HG03354 (cell line): ENCODE measurements at regions not wholly inside any gene's neighbourhood (a gene's known extent, or its start where the extent isn't known, plus 50 kb on each side); places are given as distances from the start of the nearest gene placed in this dataset.

Source experiments
- ATAC-seq: cut with Tn5 transposase; IDR thresholded peaks from one replicate; pipeline ENCODE4 v1.9.1; 2021; ENCODE audit warnings: mild to moderate bottlenecking; ENCODE audit not compliant: unreplicated experiment, poor library complexity, severe bottlenecking

GRCh38 chr12:126182619-126183236 is 1117.5 kb downstream of the AACS start:
- no peak for ATAC-seq

DNA sequence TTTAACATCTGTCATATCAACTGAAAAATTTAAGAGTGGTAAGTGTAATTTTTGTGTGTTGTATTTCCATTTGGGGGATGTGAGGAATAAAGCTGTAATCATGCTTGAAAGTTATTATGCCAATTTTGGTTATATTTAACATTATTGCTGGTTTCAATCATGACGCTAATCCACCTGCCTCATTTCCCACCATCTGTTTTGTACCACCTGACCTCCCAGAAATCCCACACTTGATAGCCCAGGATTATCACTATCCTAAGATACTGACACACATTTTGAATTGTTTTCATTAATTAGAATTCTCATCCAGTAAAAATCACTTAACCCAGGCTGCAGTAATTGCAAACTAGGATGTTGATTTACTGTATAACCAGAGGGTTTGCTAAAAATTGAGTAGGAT is 1119.8 kb downstream of the AACS start:
- ATAC-seq = no peak

DNA sequence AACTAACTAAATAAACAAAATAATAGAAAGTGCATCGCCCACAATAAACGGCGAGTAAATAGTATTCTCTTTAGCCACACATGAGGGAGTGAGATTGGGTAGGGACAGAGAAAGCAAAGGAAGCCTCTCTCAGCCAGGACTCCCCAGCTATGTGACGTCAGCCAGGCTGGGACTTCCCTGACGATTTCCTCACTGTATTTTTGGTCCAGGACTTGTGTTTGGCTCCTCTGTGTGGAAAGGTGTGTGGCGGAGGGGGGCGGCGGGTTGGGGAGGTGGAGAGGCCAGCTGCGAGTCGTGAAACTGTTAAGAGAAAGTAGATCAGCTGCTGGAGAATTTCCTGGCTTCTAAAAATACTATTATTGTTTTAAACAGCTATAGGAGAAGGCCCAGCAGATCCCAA is 1124.6 kb downstream of the AACS start:
- no peak for ATAC-seq

DNA sequence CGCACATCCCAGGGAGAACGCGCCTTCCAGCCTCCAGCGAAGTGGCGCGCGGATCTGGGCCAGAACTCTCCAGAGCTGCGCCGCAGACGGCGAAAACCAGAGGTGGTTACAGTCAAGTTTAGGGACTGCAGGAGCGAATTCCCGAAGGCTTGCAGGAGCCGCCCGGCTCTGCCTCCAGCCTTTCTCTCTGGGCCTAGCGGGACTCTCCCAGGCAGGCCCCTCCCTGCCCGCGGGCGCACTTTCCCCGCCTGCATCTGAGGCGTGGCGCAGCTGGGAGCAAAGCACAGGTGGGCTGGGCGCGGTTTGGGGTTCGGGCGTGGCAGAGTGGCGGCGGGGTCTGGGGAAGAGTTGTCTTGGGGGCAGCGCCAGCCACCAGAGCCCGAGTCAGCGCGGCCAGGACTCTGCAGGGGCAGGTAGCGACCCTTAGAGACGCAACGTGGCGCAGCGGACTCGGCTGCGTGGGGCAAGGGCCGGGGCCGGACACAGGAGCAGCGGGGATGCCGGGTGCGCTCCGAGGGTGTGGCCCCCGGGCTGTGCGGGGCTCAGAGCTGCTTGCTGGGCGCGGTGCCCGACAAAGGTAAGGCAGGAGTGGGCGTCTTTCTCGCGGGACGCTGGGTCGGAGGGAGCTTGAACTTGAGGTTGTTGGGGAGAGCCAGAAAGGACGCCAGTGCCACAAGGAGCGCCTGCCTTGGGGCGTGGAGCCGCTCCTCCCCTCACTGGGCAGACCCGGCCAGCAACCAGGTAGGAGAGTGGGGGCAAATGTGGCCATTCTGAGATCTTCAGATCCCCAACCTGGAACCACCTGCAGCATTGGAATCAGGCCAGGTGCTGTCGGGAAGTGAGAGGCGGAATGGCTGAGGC is 1126.0 kb downstream of the AACS start:
- ATAC-seq = no peak

- ATAC-seq = no peak
Measured at GRCh38 chr12:126191949-126192348, 1126.7 kb downstream of the AACS start.

DNA sequence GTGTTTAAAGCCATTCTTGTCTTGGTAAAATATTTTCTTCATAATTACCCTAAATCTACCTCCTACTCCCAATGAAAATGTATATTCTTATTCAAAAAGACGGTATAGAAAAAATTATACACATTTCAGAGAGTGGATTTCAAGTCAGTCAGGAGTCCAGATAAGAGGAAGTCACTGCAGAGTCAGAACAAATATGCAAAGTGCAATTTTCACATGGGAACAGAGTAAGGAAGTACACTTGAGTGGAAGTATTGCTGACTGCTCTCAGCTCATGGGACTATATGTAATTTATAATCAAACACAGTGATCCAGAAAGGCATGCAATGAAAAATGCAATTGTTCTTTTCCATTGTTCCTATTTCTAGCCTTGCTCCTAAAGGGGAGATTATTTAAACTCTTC is 1128.0 kb downstream of the AACS start:
- no peak for ATAC-seq

DNA sequence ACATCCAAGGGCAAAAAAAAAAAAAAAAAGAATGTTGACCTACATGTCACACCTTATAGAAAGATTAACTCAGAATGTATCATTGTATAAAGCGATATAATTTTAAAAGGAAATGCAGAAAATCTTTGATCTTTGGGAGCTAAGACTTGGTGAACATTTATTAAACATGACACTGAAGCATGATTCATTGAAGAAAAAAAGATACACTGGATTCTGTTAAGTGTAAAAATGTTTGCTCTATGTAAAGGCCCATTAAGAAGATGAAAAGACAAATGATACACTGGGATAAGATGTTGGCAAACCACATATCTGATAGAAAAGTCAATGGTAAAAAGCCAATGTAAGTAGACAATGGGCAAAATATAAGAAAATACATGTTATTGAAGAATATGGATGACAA is 1131.0 kb downstream of the AACS start:
- no peak for ATAC-seq

DNA sequence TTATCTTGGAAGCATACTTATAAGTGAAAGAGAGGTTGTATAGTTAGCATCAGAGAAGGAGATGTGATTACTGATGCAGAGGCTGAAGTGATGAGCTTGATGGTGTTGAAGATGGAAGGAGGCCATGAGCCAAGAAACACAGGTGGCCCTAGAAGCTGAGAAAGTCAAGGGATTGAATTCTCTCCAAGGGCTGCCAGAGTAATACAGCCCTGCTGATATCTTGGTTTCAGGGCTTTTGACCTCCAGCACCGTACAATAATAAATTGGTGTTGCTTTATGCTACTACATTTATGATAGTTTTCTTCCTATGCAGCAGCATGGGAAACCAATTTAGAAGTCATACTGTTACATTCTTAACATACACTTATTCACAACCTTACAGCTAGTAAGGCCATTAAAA is 1133.3 kb downstream of the AACS start:
- no peak for ATAC-seq

DNA sequence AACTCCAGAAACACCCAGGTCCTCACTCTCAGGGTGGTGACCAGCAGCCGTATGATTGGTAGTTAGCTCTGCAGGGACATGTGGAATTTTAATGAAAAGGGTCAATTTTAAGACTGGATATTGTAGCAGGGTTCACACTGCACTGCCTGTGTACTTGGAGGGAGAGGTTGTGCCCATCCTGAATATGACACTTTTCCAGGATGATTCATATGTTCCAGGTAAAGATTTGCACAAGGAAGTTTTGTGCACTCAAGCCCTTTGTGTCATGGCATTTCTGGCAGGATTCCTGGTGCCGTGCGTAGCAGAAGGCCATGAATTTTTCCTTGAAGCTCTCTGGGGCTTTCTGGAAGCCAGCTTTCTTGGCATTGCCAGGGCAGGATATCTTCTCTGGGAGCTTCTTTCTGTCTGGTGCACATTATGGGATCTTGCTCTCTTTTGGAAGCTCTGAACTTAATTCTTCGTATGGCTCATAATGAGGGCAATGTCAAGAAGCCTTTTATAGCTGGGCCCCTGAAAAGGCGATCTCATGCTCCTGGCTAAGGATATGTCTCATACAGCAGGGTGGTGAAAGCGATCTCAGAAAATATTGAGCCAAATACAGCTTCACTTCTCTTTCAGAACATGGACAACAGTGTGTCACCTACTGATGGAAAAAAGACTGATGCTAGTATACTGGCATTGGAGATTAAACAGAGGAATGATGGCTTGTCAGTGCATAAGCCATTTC is 1133.9 kb downstream of the AACS start:
- no peak for ATAC-seq

GRCh38 chr12:126201981-126202537 is 1136.8 kb downstream of the AACS start:
- ATAC-seq = no peak

DNA sequence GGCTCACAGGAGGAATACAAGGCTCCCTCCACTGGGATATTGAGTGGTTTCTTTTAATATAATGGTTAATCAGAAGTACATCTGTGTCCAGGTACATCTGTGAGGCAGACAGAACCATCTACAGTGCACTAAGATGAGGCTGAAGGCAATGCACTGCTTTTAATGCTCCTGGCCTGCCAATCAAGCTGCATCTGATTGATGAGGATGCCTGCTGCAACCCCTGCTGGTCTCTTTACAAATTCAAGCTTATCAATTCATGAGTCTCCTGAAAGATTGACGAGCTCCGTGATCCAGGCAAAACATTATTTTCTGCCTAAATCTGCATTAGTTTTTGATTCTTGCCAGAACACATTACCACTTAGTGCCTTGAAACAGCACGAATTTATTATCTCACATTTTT is 1139.1 kb downstream of the AACS start:
- ATAC-seq = no peak

GRCh38 chr12:126210026-126210425 is 1144.8 kb downstream of the AACS start:
- no peak for ATAC-seq

DNA sequence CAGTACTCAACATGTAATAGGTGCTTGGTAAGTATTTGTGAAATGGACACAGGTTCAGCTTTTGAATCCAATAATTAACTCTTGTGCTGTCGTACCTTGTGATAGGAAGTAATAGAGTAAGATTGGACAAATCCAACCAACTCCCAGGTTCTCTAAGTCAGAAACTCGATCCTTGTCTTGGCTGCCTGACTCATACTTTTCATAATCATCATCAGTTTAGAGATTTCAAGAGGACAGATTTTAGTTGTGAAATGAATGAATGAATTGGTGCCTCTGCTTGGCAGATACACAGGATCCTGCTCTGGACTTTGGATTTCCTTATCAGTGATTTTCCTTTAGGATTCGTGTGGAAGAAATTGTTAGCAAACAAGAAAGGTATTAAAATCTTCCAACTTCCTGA is 1145.2 kb downstream of the AACS start:
- ATAC-seq = no peak

DNA sequence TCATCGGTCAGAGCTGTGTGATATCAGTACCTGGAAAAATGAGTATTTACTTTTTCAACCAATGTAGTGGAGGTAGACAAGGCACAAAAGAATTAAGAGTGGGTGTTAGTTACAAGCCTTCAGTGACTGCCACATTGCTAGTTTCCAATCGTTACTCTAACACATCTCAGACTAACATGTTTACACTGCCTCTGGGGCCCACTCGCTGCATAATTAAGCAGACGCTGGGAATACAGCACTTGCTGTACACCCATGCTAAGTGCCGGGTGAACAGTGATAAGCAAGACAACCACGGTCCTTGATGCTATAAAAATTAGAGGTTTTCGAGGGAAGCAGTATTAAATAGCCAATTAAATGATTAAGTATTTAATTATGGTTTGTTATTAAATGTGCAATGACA is 1147.6 kb downstream of the AACS start:
- no peak for ATAC-seq

- ATAC-seq = no peak
Measured at GRCh38 chr12:126218697-126219096, 1153.5 kb downstream of the AACS start.

DNA sequence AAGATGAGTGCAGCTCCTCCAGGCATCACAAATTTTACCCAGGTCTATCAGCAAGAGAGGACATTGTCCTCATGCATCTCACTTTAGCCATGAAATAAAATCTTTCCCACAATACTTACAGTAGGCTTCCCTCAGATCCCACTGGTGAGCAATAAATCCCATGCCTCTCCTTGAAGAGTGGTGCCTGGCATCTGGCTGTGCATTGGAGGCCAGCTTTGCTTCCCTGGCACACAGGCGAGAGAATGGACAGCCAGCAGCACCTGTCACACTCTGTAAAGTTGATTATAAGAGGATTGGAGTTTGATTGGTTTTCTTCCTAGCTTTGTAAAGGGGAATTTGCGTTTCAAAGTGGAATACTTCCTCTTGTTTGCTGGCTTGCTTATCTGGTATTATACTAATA is 1153.9 kb downstream of the AACS start:
- no peak for ATAC-seq

DNA sequence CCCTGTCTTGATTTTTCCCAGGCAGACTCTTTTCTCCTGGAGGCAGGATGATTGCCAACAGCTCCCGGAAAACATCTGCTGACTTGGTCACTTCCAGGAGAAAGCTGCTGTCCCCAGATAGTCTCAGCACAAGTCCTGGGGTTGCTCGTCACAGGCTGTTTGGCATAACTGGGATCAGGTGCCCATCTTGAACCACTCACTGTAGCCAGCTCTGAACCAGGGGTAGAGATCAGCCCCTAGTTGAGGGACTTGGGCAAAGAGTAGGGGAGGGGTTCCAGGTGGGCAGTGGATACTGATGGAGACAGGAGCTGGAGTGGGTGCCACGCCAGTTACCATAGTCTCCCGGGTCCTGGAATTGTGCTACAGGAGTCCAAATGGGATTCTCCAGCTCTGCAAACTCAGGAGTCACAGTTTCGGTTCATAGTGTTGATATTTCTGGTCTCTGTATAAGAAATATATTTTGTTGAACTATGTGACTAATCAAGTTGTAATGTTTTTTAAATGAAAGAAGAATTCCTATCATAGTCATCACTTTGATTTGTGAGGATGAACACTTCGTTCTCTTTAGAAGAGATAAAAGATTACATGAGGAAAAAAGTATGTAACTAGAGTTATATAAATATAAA is 1154.5 kb downstream of the AACS start:
- ATAC-seq = no peak

GRCh38 chr12:126224032-126224431 is 1158.8 kb downstream of the AACS start:
- no peak for ATAC-seq

DNA sequence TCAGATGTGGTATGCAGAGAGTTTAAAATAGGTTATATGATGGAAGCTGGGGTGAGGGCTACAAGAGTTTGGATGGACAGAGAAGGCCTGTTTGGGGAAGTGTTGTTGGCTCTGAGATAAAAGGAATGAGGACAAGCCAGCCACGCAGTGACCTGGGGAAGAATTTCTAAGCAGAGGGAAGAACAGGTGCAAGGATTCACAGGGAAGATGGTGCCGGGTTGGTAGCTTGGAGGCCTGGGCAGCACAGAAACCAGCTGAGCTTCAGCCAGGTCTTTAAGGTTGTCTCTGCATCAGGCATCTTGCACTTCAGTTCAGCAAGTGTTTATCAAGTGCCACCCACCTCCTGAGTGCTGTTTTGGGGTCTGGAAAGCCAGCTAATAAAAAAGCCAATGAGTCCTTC is 1163.7 kb downstream of the AACS start:
- no peak for ATAC-seq

- ATAC-seq = no peak
Measured at GRCh38 chr12:126232711-126233110, 1167.5 kb downstream of the AACS start.
